WTC11 (cell line): ENCODE measurements at regions not wholly inside any gene's neighbourhood (a gene's known extent, or its start where the extent isn't known, plus 50 kb on each side); places are given as distances from the start of the nearest gene placed in this dataset.

ENCODE experiments used
- ATAC-seq: fragments of 200-7000 bp; cut with Tn5 transposase; 2 replicates; pipeline ENCODE4 v1.10.0; 2021; ENCODE audit warnings: mild to moderate bottlenecking, moderate library complexity
- CTCF ChIA-PET: fragments of 300-600 bp; sonication (Branson Sonifier 250); formaldehyde crosslinking; loops from one replicate; lab custom pipeline; 2021; ENCODE audit warnings: antibody characterized with exemption; lab: Charles Lee
- POLR2A ChIA-PET: fragments of 350-600 bp; sonication (Branson Sonifier 250); formaldehyde crosslinking; loops from one replicate; lab custom pipeline; 2021; ENCODE audit warnings: antibody characterized with exemption; lab: Charles Lee
- DNase-seq: peaks from one replicate; pipeline ENCODE4 v3.0.0; 2021; ENCODE audit warnings: low spot score
- H3K27ac Mint-ChIP-seq: 2 replicates; pipeline ENCODE4 v1.8.0; 2021; ENCODE audit warnings: mixed read lengths
- H3K27me3 Mint-ChIP-seq: 2 replicates; pipeline ENCODE4 v1.8.0; 2021; ENCODE audit warnings: low read depth, mild to moderate bottlenecking, moderate library complexity, mixed read lengths
- H3K36me3 Mint-ChIP-seq: 2 replicates; pipeline ENCODE4 v1.8.0; 2021; ENCODE audit warnings: mixed read lengths
- H3K4me1 Mint-ChIP-seq: 2 replicates; pipeline ENCODE4 v1.8.0; 2022; ENCODE audit warnings: mixed read lengths
- H3K4me3 Mint-ChIP-seq: 2 replicates; pipeline ENCODE4 v1.8.0; 2021; ENCODE audit warnings: mild to moderate bottlenecking, moderate library complexity, mixed read lengths
- H3K9me3 Mint-ChIP-seq: 2 replicates; pipeline ENCODE4 v1.8.0; 2021; ENCODE audit warnings: mixed read lengths
- AFF4 ChIP-seq: sonication (generic); formaldehyde crosslinking; IDR thresholded peaks from 2 replicates; pipeline ENCODE4 v1.8.1; 2023; ENCODE audit warnings: mild to moderate bottlenecking, missing genetic modification reagents, borderline replicate concordance
- ATF2 ChIP-seq: sonication (generic); formaldehyde crosslinking; IDR thresholded peaks from 2 replicates; pipeline ENCODE4 v1.8.1; 2022; ENCODE audit warnings: low read depth, missing genetic modification reagents, borderline replicate concordance
- MYBL2 ChIP-seq: sonication (generic); formaldehyde crosslinking; IDR thresholded peaks from 2 replicates; pipeline ENCODE4 v1.8.1; 2023; ENCODE audit warnings: mild to moderate bottlenecking, moderate library complexity, missing genetic modification reagents
- NFATC4 ChIP-seq: fragments of 250-450 bp; sonication (Bioruptor Pico); IDR thresholded peaks from 2 replicates; pipeline ENCODE4 v1.9.0; 2021; ENCODE audit warnings: mild to moderate bottlenecking
- STAT6 ChIP-seq: sonication (generic); formaldehyde crosslinking; conservative IDR thresholded peaks from 2 replicates; pipeline ENCODE4 v1.8.1; 2023; ENCODE audit warnings: mild to moderate bottlenecking, low read depth, missing genetic modification reagents, moderate library complexity
- TF ChIP-seq, protein P1 (sequence below): sonication (generic); formaldehyde crosslinking; IDR thresholded peaks from 2 replicates; pipeline ENCODE4 v1.8.0; 2022; ENCODE audit warnings: mild to moderate bottlenecking, missing genetic modification reagents
- TF ChIP-seq, protein P2 (sequence below): sonication (generic); formaldehyde crosslinking; IDR thresholded peaks from 2 replicates; pipeline ENCODE4 v1.8.1; 2023; ENCODE audit warnings: mild to moderate bottlenecking, missing genetic modification reagents, moderate library complexity
- TF ChIP-seq, protein P3 (sequence below): sonication (generic); formaldehyde crosslinking; IDR thresholded peaks from 2 replicates; pipeline ENCODE4 v1.8.1; 2023; ENCODE audit warnings: mild to moderate bottlenecking, missing genetic modification reagents
- TF ChIP-seq, protein P4 (sequence below): sonication (generic); formaldehyde crosslinking; IDR thresholded peaks from 2 replicates; pipeline ENCODE4 v1.8.0; 2023; ENCODE audit warnings: mild to moderate bottlenecking, missing genetic modification reagents
- TF ChIP-seq, protein P5 (sequence below): sonication (generic); formaldehyde crosslinking; IDR thresholded peaks from 2 replicates; pipeline ENCODE4 v1.8.0; 2022; ENCODE audit warnings: mild to moderate bottlenecking, missing genetic modification reagents

- H3K36me3 Mint-ChIP-seq = no peaks in the 10 kb centered on the region
- CTCF ChIA-PET = no interaction called here
- ATAC-seq = peak; percentile 84
Measured at GRCh38 chr6:156189195-156189594, 588.0 kb upstream of the ARID1B start.

DNA sequence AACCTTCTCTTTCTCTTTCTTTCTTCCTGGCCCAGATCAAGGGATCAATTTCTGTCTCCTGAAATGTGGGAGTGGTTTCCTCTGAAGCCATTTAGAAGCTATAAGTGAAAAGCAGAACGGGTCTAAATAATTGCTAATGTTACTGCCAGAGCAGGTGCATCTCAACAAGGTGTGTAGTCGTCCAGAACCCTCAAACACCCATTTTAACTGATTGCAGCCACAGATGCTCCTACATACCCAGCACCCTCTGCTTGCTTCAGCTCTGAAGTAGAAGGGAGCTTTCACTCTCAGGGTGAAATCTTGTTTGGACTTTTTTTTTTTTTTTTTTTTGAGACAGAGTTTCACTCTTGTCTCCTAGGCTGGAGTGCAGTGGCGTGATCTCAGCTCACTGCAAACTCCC is 592.1 kb upstream of the ARID1B start:
- CTCF ChIA-PET = no interaction called here
- no peak for TF ChIP-seq STAT6 (CRISPR knock-in tag)
- TF ChIP-seq, protein P1, sequence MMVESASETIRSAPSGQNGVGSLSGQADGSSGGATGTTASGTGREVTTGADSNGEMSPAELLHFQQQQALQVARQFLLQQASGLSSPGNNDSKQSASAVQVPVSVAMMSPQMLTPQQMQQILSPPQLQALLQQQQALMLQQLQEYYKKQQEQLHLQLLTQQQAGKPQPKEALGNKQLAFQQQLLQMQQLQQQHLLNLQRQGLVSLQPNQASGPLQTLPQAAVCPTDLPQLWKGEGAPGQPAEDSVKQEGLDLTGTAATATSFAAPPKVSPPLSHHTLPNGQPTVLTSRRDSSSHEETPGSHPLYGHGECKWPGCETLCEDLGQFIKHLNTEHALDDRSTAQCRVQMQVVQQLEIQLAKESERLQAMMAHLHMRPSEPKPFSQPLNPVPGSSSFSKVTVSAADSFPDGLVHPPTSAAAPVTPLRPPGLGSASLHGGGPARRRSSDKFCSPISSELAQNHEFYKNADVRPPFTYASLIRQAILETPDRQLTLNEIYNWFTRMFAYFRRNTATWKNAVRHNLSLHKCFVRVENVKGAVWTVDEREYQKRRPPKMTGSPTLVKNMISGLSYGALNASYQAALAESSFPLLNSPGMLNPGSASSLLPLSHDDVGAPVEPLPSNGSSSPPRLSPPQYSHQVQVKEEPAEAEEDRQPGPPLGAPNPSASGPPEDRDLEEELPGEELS (CRISPR knock-in tag) = no peak
- TF ChIP-seq, protein P2, sequence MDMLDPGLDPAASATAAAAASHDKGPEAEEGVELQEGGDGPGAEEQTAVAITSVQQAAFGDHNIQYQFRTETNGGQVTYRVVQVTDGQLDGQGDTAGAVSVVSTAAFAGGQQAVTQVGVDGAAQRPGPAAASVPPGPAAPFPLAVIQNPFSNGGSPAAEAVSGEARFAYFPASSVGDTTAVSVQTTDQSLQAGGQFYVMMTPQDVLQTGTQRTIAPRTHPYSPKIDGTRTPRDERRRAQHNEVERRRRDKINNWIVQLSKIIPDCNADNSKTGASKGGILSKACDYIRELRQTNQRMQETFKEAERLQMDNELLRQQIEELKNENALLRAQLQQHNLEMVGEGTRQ (CRISPR knock-in tag) = no peak
- TF ChIP-seq, protein P3, sequence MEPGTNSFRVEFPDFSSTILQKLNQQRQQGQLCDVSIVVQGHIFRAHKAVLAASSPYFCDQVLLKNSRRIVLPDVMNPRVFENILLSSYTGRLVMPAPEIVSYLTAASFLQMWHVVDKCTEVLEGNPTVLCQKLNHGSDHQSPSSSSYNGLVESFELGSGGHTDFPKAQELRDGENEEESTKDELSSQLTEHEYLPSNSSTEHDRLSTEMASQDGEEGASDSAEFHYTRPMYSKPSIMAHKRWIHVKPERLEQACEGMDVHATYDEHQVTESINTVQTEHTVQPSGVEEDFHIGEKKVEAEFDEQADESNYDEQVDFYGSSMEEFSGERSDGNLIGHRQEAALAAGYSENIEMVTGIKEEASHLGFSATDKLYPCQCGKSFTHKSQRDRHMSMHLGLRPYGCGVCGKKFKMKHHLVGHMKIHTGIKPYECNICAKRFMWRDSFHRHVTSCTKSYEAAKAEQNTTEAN = no peak
- TF ChIP-seq, protein P4, sequence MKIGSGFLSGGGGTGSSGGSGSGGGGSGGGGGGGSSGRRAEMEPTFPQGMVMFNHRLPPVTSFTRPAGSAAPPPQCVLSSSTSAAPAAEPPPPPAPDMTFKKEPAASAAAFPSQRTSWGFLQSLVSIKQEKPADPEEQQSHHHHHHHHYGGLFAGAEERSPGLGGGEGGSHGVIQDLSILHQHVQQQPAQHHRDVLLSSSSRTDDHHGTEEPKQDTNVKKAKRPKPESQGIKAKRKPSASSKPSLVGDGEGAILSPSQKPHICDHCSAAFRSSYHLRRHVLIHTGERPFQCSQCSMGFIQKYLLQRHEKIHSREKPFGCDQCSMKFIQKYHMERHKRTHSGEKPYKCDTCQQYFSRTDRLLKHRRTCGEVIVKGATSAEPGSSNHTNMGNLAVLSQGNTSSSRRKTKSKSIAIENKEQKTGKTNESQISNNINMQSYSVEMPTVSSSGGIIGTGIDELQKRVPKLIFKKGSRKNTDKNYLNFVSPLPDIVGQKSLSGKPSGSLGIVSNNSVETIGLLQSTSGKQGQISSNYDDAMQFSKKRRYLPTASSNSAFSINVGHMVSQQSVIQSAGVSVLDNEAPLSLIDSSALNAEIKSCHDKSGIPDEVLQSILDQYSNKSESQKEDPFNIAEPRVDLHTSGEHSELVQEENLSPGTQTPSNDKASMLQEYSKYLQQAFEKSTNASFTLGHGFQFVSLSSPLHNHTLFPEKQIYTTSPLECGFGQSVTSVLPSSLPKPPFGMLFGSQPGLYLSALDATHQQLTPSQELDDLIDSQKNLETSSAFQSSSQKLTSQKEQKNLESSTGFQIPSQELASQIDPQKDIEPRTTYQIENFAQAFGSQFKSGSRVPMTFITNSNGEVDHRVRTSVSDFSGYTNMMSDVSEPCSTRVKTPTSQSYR (CRISPR knock-in tag) = no peak
- TF ChIP-seq, protein P5, sequence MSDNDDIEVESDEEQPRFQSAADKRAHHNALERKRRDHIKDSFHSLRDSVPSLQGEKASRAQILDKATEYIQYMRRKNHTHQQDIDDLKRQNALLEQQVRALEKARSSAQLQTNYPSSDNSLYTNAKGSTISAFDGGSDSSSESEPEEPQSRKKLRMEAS (CRISPR knock-in tag) = no peak

More at GRCh38 chr6:156189195-156189594, 588.0 kb upstream of the ARID1B start:
- H3K9me3 Mint-ChIP-seq = peaks cover 10% of the 10 kb centered on the region
- H3K27ac Mint-ChIP-seq = no peak overlapping the region
- no peak for DNase-seq
- TF ChIP-seq AFF4 (CRISPR knock-in tag) (no peak), ATF2 (no peak), MYBL2 (no peak), NFATC4 (CRISPR knock-in tag) (no peak)
- no peak overlapping the region for H3K4me3 Mint-ChIP-seq
- H3K27me3 Mint-ChIP-seq = no peaks in the 10 kb centered on the region
- H3K4me1 Mint-ChIP-seq = peaks cover 23% of the 10 kb centered on the region
- POLR2A ChIA-PET = no interaction called here

More for the DNA sequence above, 592.1 kb upstream of the ARID1B start:
- POLR2A ChIA-PET = no interaction called here
- Mint-ChIP-seq H3K9me3 (peaks cover 13% of the 10 kb centered on the region), H3K4me1 (peaks cover 30% of the 10 kb centered on the region), H3K27ac (no peak overlapping the region), H3K27me3 (no peaks in the 10 kb centered on the region), H3K36me3 (no peaks in the 10 kb centered on the region), H3K4me3 (no peak overlapping the region)
- DNase-seq (no peak), ATAC-seq (no peak)
